ENCODE measurements at regions not wholly inside any gene's neighbourhood (a gene's known extent, or its start where the extent isn't known, plus 50 kb on each side); places are given as distances from the start of the nearest gene placed in this dataset.
"Not testable (repeated sequence)": the region's sequence is repeated elsewhere in the genome, so short reads cannot be mapped to it uniquely, and the experiment has no call there.

GRCh38 chr3:128548426-128549282 lies 55.7 kb upstream of the GATA2 start:
- DNase-seq, result no peak

- no peak for DNase-seq
Measured at GRCh38 chr3:128548021-128548420, 55.0 kb upstream of the GATA2 start.

- DNase-seq, result no peak
Measured at GRCh38 chr3:128547368-128547987, 54.5 kb upstream of the GATA2 start.

- no peak for DNase-seq
Measured at GRCh38 chr3:128546646-128547045, 53.6 kb upstream of the GATA2 start.

GRCh38 chr3:128545120-128545752 lies 52.2 kb upstream of the GATA2 start:
- no peak for DNase-seq

- no peak for DNase-seq
Measured at GRCh38 chr3:128544190-128544589, 51.2 kb upstream of the GATA2 start.

- not testable (repeated sequence) for DNase-seq
Measured at GRCh38 chr3:128543570-128544174, 50.7 kb upstream of the GATA2 start.

All from stimulated activated CD4-positive, alpha-beta T cell treated with anti-CD3 and anti-CD28 coated beads, Interleukin-4, amount 100 ng/mL, for 1 hour (primary cell).